Karpas-422 (cell line): ENCODE measurements at regions not wholly inside any gene's neighbourhood (a gene's known extent, or its start where the extent isn't known, plus 50 kb on each side); places are given as distances from the start of the nearest gene placed in this dataset.
"Not testable (repeated sequence)": the region's sequence is repeated elsewhere in the genome, so short reads cannot be mapped to it uniquely, and the experiment has no call there.

Experiments used
- DNase-seq: peaks from one replicate; pipeline ENCODE4 v3.0.0-alpha.2; 2015
- H2AFZ ChIP-seq: fragments of 200-600 bp; sonication (generic); 2 replicates; pipeline ENCODE4 v1.6.1; 2014; ENCODE audit warnings: antibody characterized with exemption, low read length, mixed read lengths
- H3K27ac ChIP-seq: fragments of 200-600 bp; sonication (generic); 2 replicates; pipeline ENCODE4 v1.5.1; 2014; ENCODE audit warnings: mild to moderate bottlenecking, low read length, moderate library complexity
- H3K27me3 ChIP-seq: fragments of 200-600 bp; sonication (generic); 2 replicates; pipeline ENCODE4 v1.6.1; 2014; ENCODE audit warnings: low read length, mixed read lengths
- H3K36me3 ChIP-seq: fragments of 200-600 bp; sonication (generic); 2 replicates; pipeline ENCODE4 v1.6.1; 2014; ENCODE audit warnings: low read length, mixed read lengths; ENCODE audit not compliant: insufficient read depth
- H3K4me1 ChIP-seq: fragments of 200-600 bp; sonication (generic); 2 replicates; pipeline ENCODE4 v1.6.1; 2014; ENCODE audit warnings: mild to moderate bottlenecking, low read length, mixed read lengths
- H3K4me2 ChIP-seq: fragments of 200-600 bp; sonication (generic); 2 replicates; pipeline ENCODE4 v1.6.1; 2014; ENCODE audit warnings: low read length, low read depth, mild to moderate bottlenecking; ENCODE audit not compliant: poor library complexity, severe bottlenecking
- H3K4me3 ChIP-seq: fragments of 200-600 bp; sonication (generic); 2 replicates; pipeline ENCODE4 v1.5.1; 2014; ENCODE audit warnings: mild to moderate bottlenecking, antibody characterized with exemption, low read length, mixed read lengths
- H3K79me2 ChIP-seq: fragments of 200-600 bp; sonication (generic); 2 replicates; pipeline ENCODE4 v1.6.1; 2014; ENCODE audit warnings: mild to moderate bottlenecking, low read length, mixed read lengths
- H3K9ac ChIP-seq: fragments of 200-600 bp; sonication (generic); 2 replicates; pipeline ENCODE4 v1.6.0; 2014; ENCODE audit warnings: low read length
- H3K9me2 ChIP-seq: fragments of 200-600 bp; sonication (generic), shearing (Covaris generic); replicated peaks from 2 replicates; pipeline ENCODE4 v1.6.0; 2014; ENCODE audit warnings: mild to moderate bottlenecking, low read length, moderate library complexity; ENCODE audit not compliant: insufficient read depth
- H3K9me3 ChIP-seq: fragments of 300-700, 200-600 bp; sonication (generic); 2 replicates; pipeline ENCODE4 v1.6.1; 2014; ENCODE audit warnings: low read length, mixed read lengths
- H4K20me1 ChIP-seq: fragments of 200-600 bp; sonication (generic); 2 replicates; pipeline ENCODE4 v1.6.1; 2014; ENCODE audit warnings: mild to moderate bottlenecking, antibody characterized with exemption, low read length, low read depth; ENCODE audit not compliant: insufficient read depth

GRCh38 chr21:10387692-10388450 is 133.5 kb upstream of the TPTE start:
- H3K27ac ChIP-seq, H3K4me1 ChIP-seq, H3K9ac ChIP-seq, H3K4me3 ChIP-seq, DNase-seq, H3K9me2 ChIP-seq, H4K20me1 ChIP-seq, H3K36me3 ChIP-seq, H3K4me2 ChIP-seq, H3K27me3 ChIP-seq, H2AFZ ChIP-seq, H3K79me2 ChIP-seq: not testable (repeated sequence)
- H3K9me3 ChIP-seq = peaks cover 33% of the 10 kb centered on the region

GRCh38 chr21:10388625-10389024 is 132.8 kb upstream of the TPTE start:
- DNase-seq, H3K4me2 ChIP-seq, H2AFZ ChIP-seq, H3K9ac ChIP-seq, H3K27me3 ChIP-seq, H3K79me2 ChIP-seq, H3K4me3 ChIP-seq, H4K20me1 ChIP-seq, H3K4me1 ChIP-seq, H3K9me2 ChIP-seq, H3K36me3 ChIP-seq, H3K27ac ChIP-seq: not testable (repeated sequence)
- peaks cover 30% of the 10 kb centered on the region for H3K9me3 ChIP-seq

- not testable (repeated sequence) for H3K9me2 ChIP-seq, H3K9ac ChIP-seq, H3K4me2 ChIP-seq, H3K27me3 ChIP-seq, H3K79me2 ChIP-seq, H3K27ac ChIP-seq, H3K4me1 ChIP-seq, H4K20me1 ChIP-seq, DNase-seq, H3K4me3 ChIP-seq, H3K36me3 ChIP-seq, H2AFZ ChIP-seq
- peaks cover 12% of the 10 kb centered on the region for H3K9me3 ChIP-seq
Observed at GRCh38 chr21:10392301-10392700, 129.1 kb upstream of the TPTE start.

- not testable (repeated sequence) for DNase-seq, H3K9ac ChIP-seq, H3K27me3 ChIP-seq, H3K4me1 ChIP-seq, H3K9me2 ChIP-seq, H3K9me3 ChIP-seq, H3K36me3 ChIP-seq, H3K4me3 ChIP-seq, H3K79me2 ChIP-seq, H2AFZ ChIP-seq, H3K27ac ChIP-seq, H3K4me2 ChIP-seq, H4K20me1 ChIP-seq
Observed at GRCh38 chr21:10395963-10396362, 125.4 kb upstream of the TPTE start.

- H3K9me2 ChIP-seq, H3K79me2 ChIP-seq, H3K4me2 ChIP-seq, H3K4me3 ChIP-seq, H3K27me3 ChIP-seq, DNase-seq, H3K36me3 ChIP-seq, H3K27ac ChIP-seq, H3K4me1 ChIP-seq, H4K20me1 ChIP-seq, H2AFZ ChIP-seq, H3K9ac ChIP-seq: not testable (repeated sequence)
- peaks cover 20% of the 10 kb centered on the region for H3K9me3 ChIP-seq
Observed at GRCh38 chr21:10397495-10397915, 123.9 kb upstream of the TPTE start.

GRCh38 chr21:10398692-10399489 is 122.5 kb upstream of the TPTE start:
- H3K9me2 ChIP-seq, H3K4me3 ChIP-seq, H3K4me1 ChIP-seq, H4K20me1 ChIP-seq, H3K27me3 ChIP-seq, DNase-seq, H3K9ac ChIP-seq, H3K27ac ChIP-seq, H3K79me2 ChIP-seq, H3K36me3 ChIP-seq, H2AFZ ChIP-seq, H3K4me2 ChIP-seq: not testable (repeated sequence)
- H3K9me3 ChIP-seq = peaks cover 31% of the 10 kb centered on the region

- H3K4me3 ChIP-seq, H3K9me2 ChIP-seq, H3K36me3 ChIP-seq, DNase-seq, H3K79me2 ChIP-seq, H3K27ac ChIP-seq, H3K4me2 ChIP-seq, H2AFZ ChIP-seq, H3K4me1 ChIP-seq, H3K27me3 ChIP-seq, H3K9ac ChIP-seq, H4K20me1 ChIP-seq: not testable (repeated sequence)
- H3K9me3 ChIP-seq = peaks cover 41% of the 10 kb centered on the region
Observed at GRCh38 chr21:10400622-10401361, 120.6 kb upstream of the TPTE start.

GRCh38 chr21:10402461-10402860 is 118.9 kb upstream of the TPTE start:
- not testable (repeated sequence) for H3K4me2 ChIP-seq, H3K9ac ChIP-seq, H3K36me3 ChIP-seq, H3K9me2 ChIP-seq, H3K27ac ChIP-seq, DNase-seq, H3K27me3 ChIP-seq, H3K4me1 ChIP-seq, H3K79me2 ChIP-seq, H3K4me3 ChIP-seq, H2AFZ ChIP-seq, H4K20me1 ChIP-seq
- H3K9me3 ChIP-seq = peaks cover 41% of the 10 kb centered on the region
